Hypothalamus (tissue), 51 donors: ENCODE measurements at regions not wholly inside any gene's neighbourhood (a gene's known extent, or its start where the extent isn't known, plus 50 kb on each side); places are given as distances from the start of the nearest gene placed in this dataset.

Experiments
- DNase-seq, 51 donors: peaks; one replicate each; lab custom pipeline; 2025; lab: John Stamatoyannopoulos, UW

- DNase-seq = no peak
These were observed 144.1 kb downstream of the RPAP3 start for GRCh38 chr12:47561746-47562145.

GRCh38 chr12:47560415-47560814, 145.4 kb downstream of the RPAP3 start:
- DNase-seq = no peak

GRCh38 chr12:47558625-47559345, 147.0 kb downstream of the RPAP3 start:
- DNase-seq = no peak

GRCh38 chr12:47557386-47557785, 148.4 kb downstream of the RPAP3 start:
- DNase-seq = peak in 11 of 51 donors; percentile 2 to 67 (median 11)

GRCh38 chr12:47556261-47557030, 149.4 kb downstream of the RPAP3 start:
- peak in 5 of 51 donors; percentile 4 to 49 (median 11) for DNase-seq

- no peak for DNase-seq
These were observed 151.7 kb downstream of the RPAP3 start for GRCh38 chr12:47554046-47554653.

- no peak for DNase-seq
These were observed 152.6 kb downstream of the RPAP3 start for GRCh38 chr12:47553266-47553665.

- no peak for DNase-seq
These were observed 154.4 kb downstream of the RPAP3 start for GRCh38 chr12:47551426-47551851.

GRCh38 chr12:47549258-47549657, 156.6 kb downstream of the RPAP3 start:
- DNase-seq = no peak

GRCh38 chr12:47548401-47548800, 157.4 kb downstream of the RPAP3 start:
- no peak for DNase-seq

- no peak for DNase-seq
These were observed 158.8 kb downstream of the RPAP3 start for GRCh38 chr12:47547077-47547476.

- no peak for DNase-seq
These were observed 159.8 kb downstream of the RPAP3 start for GRCh38 chr12:47545938-47546609.

GRCh38 chr12:47534695-47535094, 171.1 kb downstream of the RPAP3 start:
- DNase-seq = no peak

GRCh38 chr12:47530050-47530449, 175.8 kb downstream of the RPAP3 start:
- DNase-seq = no peak

GRCh38 chr12:47527816-47528215, 178.0 kb downstream of the RPAP3 start:
- DNase-seq = no peak

- DNase-seq = no peak
These were observed 185.8 kb downstream of the RPAP3 start for GRCh38 chr12:47520029-47520428.

GRCh38 chr12:47517122-47517521, 188.7 kb downstream of the RPAP3 start:
- no peak for DNase-seq

GRCh38 chr12:47509398-47509851, 196.4 kb downstream of the RPAP3 start:
- DNase-seq = no peak

- DNase-seq = no peak
These were observed 198.6 kb downstream of the RPAP3 start for GRCh38 chr12:47507221-47507620.

GRCh38 chr12:47504775-47505446, 200.9 kb downstream of the RPAP3 start:
- no peak for DNase-seq
